H1 (cell line): ENCODE measurements at regions not wholly inside any gene's neighbourhood (a gene's known extent, or its start where the extent isn't known, plus 50 kb on each side); places are given as distances from the start of the nearest gene placed in this dataset.

Experiments
- CBX5 ChIP-seq: fragments of 300-800, 300-1000 bp; sonication (generic); IDR thresholded peaks from 2 replicates; pipeline ENCODE4 v1.7.1; 2016; ENCODE audit warnings: antibody characterized with exemption, low read length, low read depth
- JUN ChIP-seq: IDR thresholded peaks from 2 replicates; pipeline ENCODE4 v1.6.1; 2011; ENCODE audit warnings: low read depth, mild to moderate bottlenecking, improper control_type of control experiment, low read length
- TEAD4 ChIP-seq: IDR thresholded peaks from 2 replicates; pipeline ENCODE4 v1.6.1; 2012; ENCODE audit warnings: low read depth, low read length, inconsistent platforms, mixed read lengths

- TF ChIP-seq TEAD4, result no peak
- TF ChIP-seq CBX5, result no peak
- no peak for TF ChIP-seq JUN
These were observed 343.2 kb downstream of the ACTL7B start (continued) for GRCh38 chr9:108512426-108513173.
